GM12878 (cell line): ENCODE measurements at regions not wholly inside any gene's neighbourhood (a gene's known extent, or its start where the extent isn't known, plus 50 kb on each side); places are given as distances from the start of the nearest gene placed in this dataset.

Experiments used
- ATAC-seq: fragments of 200-7000 bp; cut with Tn5 transposase; 3 replicates; pipeline ENCODE4 v1.9.1; 2020; ENCODE audit warnings: mild to moderate bottlenecking, moderate library complexity
- BruUV-seq: library from RNA; stranded (reverse); fragments of 400-500 nt; replicated peaks from 2 replicates; lab custom pipeline; 2021; lab: Mats Ljungman, UMichigan
- CTCF ChIA-PET: fragments of 300-600 bp; sonication (Branson Sonifier 250); formaldehyde crosslinking; extraction: SDS; loops from one replicate; lab custom pipeline; 2021; ENCODE audit warnings: inconsistent platforms; lab: Yijun Ruan, JAX
- POLR2A ChIA-PET: fragments of 350-600 bp; formaldehyde crosslinking; extraction: SDS; loops from one replicate; lab custom pipeline; 2021; ENCODE audit warnings: inconsistent platforms; lab: Charles Lee
- RAD21 ChIA-PET: fragments of 300-600 bp; sonication (Branson Sonifier 250); formaldehyde crosslinking; loops from one replicate; lab custom pipeline; 2023; ENCODE audit warnings: antibody characterized with exemption; ENCODE audit not compliant: unreplicated experiment; lab: Charles Lee
- SMC1A ChIA-PET: fragments of 300-600 bp; sonication (Branson Sonifier 250); formaldehyde crosslinking; loops from one replicate; lab custom pipeline; 2023; ENCODE audit not compliant: unreplicated experiment, uncharacterized antibody; lab: Charles Lee
- DNase-seq: peaks from one replicate; pipeline ENCODE4 v3.0.0-alpha.2; 2011; ENCODE audit warnings: low read depth, low spot score
- FAIRE-seq: peaks from 3 replicates; lab custom pipeline; 2011; peaks lifted over from hg19 to GRCh38; lab: Jason Lieb, UNC
- H2AFZ ChIP-seq: 2 replicates; pipeline ENCODE4 v1.6.0; 2011; ENCODE audit warnings: low read depth, low read length, control low read depth; ENCODE audit not compliant: control insufficient read depth
- H3K27ac ChIP-seq: 2 replicates; pipeline ENCODE4 v1.5.1; 2011; ENCODE audit warnings: control low read depth; ENCODE audit not compliant: control insufficient read depth, insufficient read depth
- H3K27me3 ChIP-seq, 2 experiments: replicated peaks in 1 of 2; 2 replicates each; pipeline versions ENCODE4 v1.6.0 to v1.6.1; 2011; ENCODE audit warnings: low read length in 1 of 2; ENCODE audit not compliant: control insufficient read depth in 2 of 2, insufficient read depth in 2 of 2
- H3K36me3 ChIP-seq, 2 experiments: 2 replicates each; pipeline ENCODE4 v1.5.1; 2011; ENCODE audit warnings: low read length in 1 of 2; ENCODE audit not compliant: control insufficient read depth in 2 of 2, insufficient read depth in 2 of 2
- H3K4me1 ChIP-seq: 2 replicates; pipeline ENCODE4 v1.6.1; 2011; ENCODE audit warnings: mild to moderate bottlenecking, low read length, moderate library complexity, mixed read lengths; ENCODE audit not compliant: control insufficient read depth, insufficient read depth
- H3K4me2 ChIP-seq: 2 replicates; pipeline ENCODE4 v1.6.0; 2011; ENCODE audit warnings: control low read depth; ENCODE audit not compliant: control insufficient read depth, insufficient read depth
- H3K4me3 ChIP-seq: fragments of 200-600 bp; sonication (generic); 2 replicates; pipeline ENCODE4 v1.5.1; 2016
- H3K79me2 ChIP-seq: 2 replicates; pipeline ENCODE4 v1.6.0; 2011; ENCODE audit warnings: low read length; ENCODE audit not compliant: control insufficient read depth, insufficient read depth
- H3K9ac ChIP-seq: 2 replicates; pipeline ENCODE4 v1.8.0; 2011; ENCODE audit warnings: low read length, control low read depth, mixed read lengths; ENCODE audit not compliant: control insufficient read depth, insufficient read depth
- H3K9me3 ChIP-seq: replicated peaks from 3 replicates; pipeline ENCODE4 v1.5.1; 2011; ENCODE audit warnings: mild to moderate bottlenecking, low read length; ENCODE audit not compliant: control insufficient read depth, insufficient read depth
- H4K20me1 ChIP-seq: 2 replicates; pipeline ENCODE4 v1.6.0; 2011; ENCODE audit not compliant: control insufficient read depth, insufficient read depth
- CHD4 ChIP-seq: fragments of 200-600 bp; sonication (generic); IDR thresholded peaks from 2 replicates; pipeline ENCODE4 v1.6.1; 2016; ENCODE audit warnings: mild to moderate bottlenecking
- E2F4 ChIP-seq: IDR thresholded peaks from 2 replicates; pipeline ENCODE4 v1.6.1; 2012; ENCODE audit warnings: low read depth, low read length, improper control_type of control experiment
- GABPA ChIP-seq: IDR thresholded peaks from 2 replicates; pipeline ENCODE4 v1.6.1; 2014; ENCODE audit warnings: antibody characterized with exemption, low read depth, mild to moderate bottlenecking, inconsistent platforms
- HDAC6 ChIP-seq: fragments of 200-600 bp; sonication (generic); IDR thresholded peaks from one replicate; pipeline ENCODE4 v1.8.0; 2017; ENCODE audit warnings: antibody characterized with exemption; ENCODE audit not compliant: unreplicated experiment
- KAT2A ChIP-seq: conservative IDR thresholded peaks from 2 replicates; pipeline ENCODE4 v1.6.1; 2011; ENCODE audit warnings: low read depth, low read length; ENCODE audit not compliant: control insufficient read depth
- POLR2A ChIP-seq: IDR thresholded peaks from 2 replicates; pipeline ENCODE4 v1.6.1; 2011; ENCODE audit warnings: low read depth, mild to moderate bottlenecking, low read length
- SIX5 ChIP-seq: IDR thresholded peaks from 2 replicates; pipeline ENCODE4 v1.6.1; 2011; ENCODE audit warnings: mild to moderate bottlenecking, low read depth, low read length, moderate library complexity; ENCODE audit not compliant: severe bottlenecking
- SPI1 ChIP-seq: IDR thresholded peaks from 2 replicates; pipeline ENCODE4 v1.6.1; 2011; ENCODE audit warnings: low read depth, mild to moderate bottlenecking, low read length, moderate library complexity, borderline replicate concordance; ENCODE audit not compliant: insufficient read depth
- ZBED1 ChIP-seq: IDR thresholded peaks from 2 replicates; pipeline ENCODE4 v1.6.1; 2016; ENCODE audit warnings: borderline replicate concordance
- WGBS: methylation state at CpG from one replicate; pipeline ENCODE4 v1.1.6; 2016; ENCODE audit warnings: low lambda C conversion rate; ENCODE audit not compliant: insufficient replicate concordance, insufficient coverage; ENCODE audit errors: missing lambda C conversion rate; 5-methylcytosine and 5-hydroxymethylcytosine counted together
- in situ Hi-C: fragments of 300-500 bp; cut with MboI; formaldehyde crosslinking; loops from 9 replicates; pipeline ENCODE4 v1.14.3; 2018; ENCODE audit warnings: mixed read lengths
- intact Hi-C: fragments of 100-400 bp; cut with micrococcal nuclease; formaldehyde crosslinking; loops from one replicate; pipeline ENCODE4 v1.14.2; 2022; ENCODE audit not compliant: unreplicated experiment

GRCh38 chr22:22761606-22761962 lies 117.2 kb downstream of the GGTLC2 start (continued):
- no peak for TF ChIP-seq E2F4
- no peak for TF ChIP-seq KAT2A

- intact Hi-C loops: no loop called here
- no peaks in the 10 kb centered on the region for H3K4me1 ChIP-seq
- no peaks in the 10 kb centered on the region for H4K20me1 ChIP-seq
- no peak overlapping the region for H3K4me2 ChIP-seq
- no peaks in the 10 kb centered on the region for H3K79me2 ChIP-seq
- TF ChIP-seq HDAC6: no peak
- TF ChIP-seq SIX5: no peak
- TF ChIP-seq GABPA: no peak
- TF ChIP-seq SPI1: peak; percentile 37; the same call in 1 of the 2 replicates
- TF ChIP-seq ZBED1: no peak
- no peak for TF ChIP-seq POLR2A
- no peak for TF ChIP-seq CHD4
- no peak overlapping the region for H2AFZ ChIP-seq
- ChIA-PET POLR2A (interaction anchor here (0.5 kb wide), 1 partner anchor 81 kb away, joined by 4 read pairs; no protein-coding TSS in a partner anchor), CTCF (interaction anchor here (0.9 to 1.3 kb wide), 4 partner anchors 8 to 192 kb away, joined by 3 to 4 read pairs (median 3); no protein-coding TSS in a partner anchor), RAD21 (interaction anchor here (1.2 kb wide), 1 partner anchor 40 kb away, joined by 3 read pairs; no protein-coding TSS in a partner anchor), SMC1A (interaction anchor here (0.8 to 1.9 kb wide), 2 partner anchors 41 to 267 kb away, joined by 3 to 4 read pairs; no protein-coding TSS in a partner anchor)
- H3K4me3 ChIP-seq: no peak overlapping the region
- no peaks in the 10 kb centered on the region for H3K9me3 ChIP-seq
- H3K9ac ChIP-seq: no peak overlapping the region
- 46% methylated on average over 8 of the region's 8 CpGs for WGBS
- in situ Hi-C loops: no loop called here
- H3K36me3 ChIP-seq: no peaks in the 10 kb centered on the region
- H3K27me3 ChIP-seq: no peaks in the 10 kb centered on the region
- FAIRE-seq: no peak
- H3K27ac ChIP-seq: no peak overlapping the region
- no peak for ATAC-seq
- no TSS peak for BruUV-seq
- no peak for DNase-seq
Observed at GRCh38 chr22:22761963-22762772, 117.8 kb downstream of the GGTLC2 start.
